ENCODE measurements at regions not wholly inside any gene's neighbourhood (a gene's known extent, or its start where the extent isn't known, plus 50 kb on each side); places are given as distances from the start of the nearest gene placed in this dataset.
"Not testable (repeated sequence)": the region's sequence is repeated elsewhere in the genome, so short reads cannot be mapped to it uniquely, and the experiment has no call there.

DNA sequence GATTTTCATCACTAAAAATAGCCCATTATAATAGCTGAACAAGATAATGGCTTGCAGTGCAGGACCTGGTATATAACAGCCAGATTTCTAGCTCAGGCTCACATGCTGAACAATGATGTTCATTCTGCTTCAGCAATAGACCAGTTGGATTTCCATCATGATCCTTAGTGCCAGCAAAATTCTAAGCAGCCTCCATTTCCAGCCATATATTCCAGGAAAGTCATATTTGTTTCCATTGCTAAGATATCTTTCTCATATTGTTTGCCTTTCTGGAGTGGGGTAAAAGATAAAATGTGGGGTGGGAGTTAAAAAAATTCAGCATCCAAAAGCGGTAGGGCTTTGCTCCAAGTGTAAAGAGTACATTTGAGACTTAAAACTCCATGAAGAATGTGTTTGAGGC, 2344.1 kb downstream of the PCDH7 start:
- no peak for DNase-seq

DNA sequence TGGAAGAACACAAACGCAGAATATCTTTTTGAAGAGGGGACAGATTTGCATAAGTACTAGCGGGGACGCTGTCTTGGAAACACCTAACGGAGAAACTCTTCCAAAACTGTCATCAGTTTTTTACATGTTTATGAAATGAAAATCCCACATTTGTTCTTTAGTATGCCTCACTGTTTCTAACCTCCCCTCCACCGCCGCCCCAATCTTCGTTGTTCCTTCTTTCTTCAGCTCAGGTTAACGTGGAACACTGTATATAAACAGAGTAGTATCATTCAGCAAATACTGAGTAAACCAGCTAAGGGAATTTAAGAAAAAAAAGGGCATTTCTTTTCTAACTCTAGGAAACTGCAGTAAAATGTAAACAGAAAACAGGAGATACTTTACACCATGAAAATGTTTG, 2345.6 kb downstream of the PCDH7 start:
- no peak for DNase-seq

DNA sequence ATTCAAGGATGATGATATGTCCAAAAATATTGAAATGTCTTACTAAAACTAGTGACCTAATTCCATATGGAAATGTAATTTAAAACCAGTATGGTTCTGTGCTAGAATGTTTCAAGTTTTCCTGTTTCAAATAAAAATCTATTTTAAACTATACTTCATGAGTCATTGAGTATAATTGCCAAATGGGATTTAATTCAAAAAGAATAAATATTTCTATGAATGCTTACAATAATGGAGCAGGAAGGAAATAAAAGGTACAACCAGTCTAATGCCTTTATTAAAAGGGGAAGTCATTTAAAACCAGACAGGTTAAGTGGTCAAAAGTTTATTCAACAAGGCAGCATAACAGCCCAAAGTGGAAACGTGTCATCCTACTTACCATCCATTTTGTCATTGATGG, 2347.1 kb downstream of the PCDH7 start:
- DNase-seq = no peak

DNA sequence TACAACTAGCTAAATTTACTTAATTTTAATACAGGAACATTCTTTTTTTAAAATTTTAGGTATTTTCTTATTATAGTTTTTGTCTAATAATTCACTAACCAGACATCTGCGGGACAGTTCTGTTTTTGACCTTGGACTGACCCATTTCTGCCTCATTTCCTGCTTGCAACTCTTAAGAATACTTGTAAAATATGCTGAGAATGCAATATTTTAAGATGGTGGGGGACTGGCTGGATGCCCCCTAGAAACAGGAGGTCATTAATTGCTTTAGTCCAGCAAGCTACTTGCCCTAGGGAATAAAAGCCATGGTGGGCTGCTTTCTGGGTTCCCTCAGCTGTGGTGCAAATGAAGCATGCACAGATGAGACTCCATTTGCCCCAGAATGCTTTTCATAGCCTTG, 2348.4 kb downstream of the PCDH7 start:
- no peak for DNase-seq

DNA sequence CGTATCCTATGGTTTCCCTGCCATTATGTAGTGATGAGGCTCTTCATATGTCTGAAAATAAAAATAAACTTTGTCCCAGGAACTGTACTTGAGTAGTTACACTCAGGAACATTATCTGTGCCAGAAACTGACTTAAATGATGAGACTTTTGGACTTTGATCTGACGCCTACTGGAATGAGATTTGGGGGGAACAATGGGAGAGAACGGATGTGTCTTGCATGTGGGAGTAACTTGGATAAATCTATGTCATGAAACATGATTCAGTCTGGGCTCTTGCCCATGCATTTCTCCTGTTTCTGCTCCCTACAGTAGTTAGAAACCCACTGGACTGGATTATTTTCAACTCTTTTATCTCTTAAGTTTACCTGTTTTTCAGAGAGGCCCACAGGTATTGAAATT, 2351.4 kb downstream of the PCDH7 start:
- no peak for DNase-seq

DNA sequence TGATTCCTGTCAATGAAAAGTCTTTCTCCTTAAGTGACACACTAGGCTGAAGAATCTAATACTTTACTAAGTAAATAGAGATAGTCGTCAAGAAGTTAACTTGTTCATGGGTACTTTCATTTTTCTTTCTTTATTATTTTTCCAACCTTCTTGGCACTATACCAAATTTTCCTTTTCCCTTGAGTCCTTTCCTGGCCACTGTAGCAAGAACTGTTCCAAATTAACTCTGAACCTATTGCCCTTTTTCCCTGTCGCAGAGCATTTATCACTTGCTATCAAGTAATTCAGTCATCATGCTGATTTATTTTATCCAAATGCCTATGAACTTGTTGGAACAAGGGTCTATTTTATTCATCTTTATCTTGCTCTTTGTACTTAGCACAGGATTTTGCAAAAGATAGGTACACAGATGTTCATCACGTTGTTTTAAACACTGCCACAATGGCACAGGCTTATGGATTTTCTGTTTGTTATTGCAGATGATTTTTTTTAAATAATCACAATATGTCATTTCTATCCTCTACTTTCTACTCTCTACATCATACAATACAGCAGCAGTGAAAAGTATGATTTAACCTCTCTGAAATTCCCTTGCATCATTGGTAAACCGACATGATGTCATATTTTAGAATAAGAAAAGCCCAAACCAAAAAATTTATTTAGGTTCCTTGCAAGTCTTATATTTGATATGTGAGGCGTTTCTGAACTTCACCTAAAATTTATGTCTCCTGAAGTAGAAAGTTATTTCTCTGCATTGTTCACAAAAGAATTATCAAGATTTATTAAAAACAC, 2352.3 kb downstream of the PCDH7 start:
- no peak for DNase-seq

DNA sequence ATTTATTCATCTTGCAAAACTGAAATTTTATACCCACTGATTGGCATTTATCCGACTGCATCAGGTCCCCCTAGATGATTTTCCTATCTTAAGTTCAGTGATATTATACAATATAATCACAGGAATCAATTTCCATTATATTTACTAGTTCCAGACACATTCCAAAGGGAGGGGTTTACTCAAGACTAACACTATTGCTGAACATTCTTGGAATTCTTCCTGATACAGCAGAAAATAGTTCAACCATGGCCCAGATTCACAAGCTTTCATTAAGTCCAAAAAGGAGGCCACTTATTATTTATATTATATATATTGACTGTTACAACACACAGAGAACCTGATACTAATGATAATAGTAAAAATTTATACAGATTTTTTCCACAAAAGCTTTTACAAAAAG, 2353.6 kb downstream of the PCDH7 start:
- DNase-seq = no peak

DNA sequence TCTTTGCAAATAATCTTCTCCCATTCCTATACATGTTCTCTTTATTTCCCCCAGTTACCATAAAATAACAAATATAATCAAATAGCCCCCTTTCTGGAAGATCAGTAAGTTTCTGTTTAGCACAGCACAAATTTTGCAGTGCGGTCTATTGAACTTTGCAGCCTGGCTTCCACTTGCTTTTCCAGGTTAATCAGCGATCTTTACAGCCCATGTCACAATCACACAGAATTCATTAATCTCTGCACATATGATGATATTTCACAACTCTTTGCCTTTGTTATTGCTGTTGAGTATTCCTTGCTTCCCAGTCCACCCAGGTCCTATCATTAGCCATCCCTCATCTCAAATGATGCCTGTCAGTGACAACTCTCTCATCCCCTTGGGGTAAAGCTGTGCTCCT, 2358.0 kb downstream of the PCDH7 start:
- DNase-seq = no peak

DNA sequence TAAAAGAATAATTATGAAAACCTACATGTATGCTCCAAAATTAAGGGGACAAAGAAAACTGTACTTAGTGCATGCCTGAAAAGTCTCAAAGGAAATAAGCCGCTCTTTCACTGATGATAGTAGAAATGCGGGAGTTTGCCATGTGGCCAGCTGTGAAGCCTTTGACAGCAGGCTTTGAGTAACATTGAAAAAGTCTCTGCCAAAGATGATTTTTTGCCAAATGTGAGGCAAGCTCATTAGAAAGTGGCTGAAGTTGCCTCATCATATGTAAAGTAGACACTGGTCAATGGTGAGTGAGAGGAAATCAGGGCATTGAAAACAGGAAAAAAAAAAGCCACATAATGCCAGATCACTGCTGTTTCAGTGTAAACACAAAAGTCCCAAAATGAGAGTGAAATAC, 2360.1 kb downstream of the PCDH7 start:
- DNase-seq = no peak

DNA sequence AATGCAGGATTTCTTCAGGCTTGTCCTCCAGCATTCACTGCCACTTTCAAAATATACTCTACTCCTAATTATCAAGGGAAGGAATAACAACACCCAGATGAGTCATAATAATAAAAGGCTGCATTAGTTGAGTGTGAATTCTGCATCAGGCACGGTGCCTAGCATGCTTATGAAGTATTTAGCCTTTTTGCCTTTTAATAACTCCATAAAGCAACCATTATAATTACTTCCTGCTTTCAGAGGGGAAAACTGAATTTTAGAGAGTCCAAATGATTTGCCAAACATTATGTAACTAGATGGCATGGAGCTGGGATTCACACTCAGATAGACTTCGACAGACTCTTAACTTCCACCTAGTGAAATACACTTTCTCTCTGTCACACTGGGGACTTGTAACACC, 2365.5 kb downstream of the PCDH7 start:
- no peak for DNase-seq

DNA sequence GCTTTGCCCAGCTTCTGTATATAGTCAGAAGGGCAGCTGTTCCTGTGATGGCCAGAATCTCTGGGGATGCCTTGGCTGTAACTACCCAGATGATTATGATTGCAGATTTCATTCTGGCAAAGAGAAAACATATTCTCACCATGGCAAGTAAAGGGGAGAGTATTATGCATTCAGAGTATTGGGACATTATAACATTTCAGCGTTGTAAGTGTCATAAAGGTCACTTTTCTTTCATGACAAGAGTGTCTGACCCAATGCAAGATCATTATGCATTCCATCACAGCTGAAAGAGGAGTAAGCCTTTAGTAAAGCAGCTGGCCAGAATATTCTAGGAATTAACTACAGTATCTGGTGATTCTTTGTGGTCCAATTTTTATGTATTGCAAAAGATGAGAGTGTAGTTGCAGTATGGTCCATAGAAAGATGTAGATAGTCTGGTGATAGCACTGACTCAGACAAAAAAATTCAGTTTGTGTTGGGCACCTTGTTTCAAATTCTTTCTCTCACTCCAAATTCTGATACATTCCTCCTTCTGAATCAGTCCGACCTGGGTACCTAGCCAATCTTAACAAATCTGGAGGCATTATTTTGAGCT, 2366.3 kb downstream of the PCDH7 start:
- DNase-seq = no peak

DNA sequence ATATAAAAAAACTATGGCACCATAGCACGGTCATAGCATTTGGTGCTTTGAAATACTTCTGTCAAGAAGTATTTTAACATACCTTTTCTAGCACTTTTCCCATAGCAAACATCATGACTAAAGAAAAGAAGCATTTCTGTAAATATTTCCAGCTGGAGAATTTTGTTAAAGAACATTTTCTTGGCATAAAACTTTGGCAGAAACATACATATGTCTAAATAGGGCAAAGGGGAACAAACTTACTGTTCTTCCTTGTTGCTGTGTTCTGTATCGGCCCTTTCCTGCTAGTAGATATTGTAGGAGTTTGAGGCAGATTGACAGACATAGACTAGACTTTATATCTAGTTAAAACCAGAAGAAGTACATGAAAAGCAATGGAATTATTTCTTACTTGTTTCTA, 2368.5 kb downstream of the PCDH7 start:
- no peak for DNase-seq

DNA sequence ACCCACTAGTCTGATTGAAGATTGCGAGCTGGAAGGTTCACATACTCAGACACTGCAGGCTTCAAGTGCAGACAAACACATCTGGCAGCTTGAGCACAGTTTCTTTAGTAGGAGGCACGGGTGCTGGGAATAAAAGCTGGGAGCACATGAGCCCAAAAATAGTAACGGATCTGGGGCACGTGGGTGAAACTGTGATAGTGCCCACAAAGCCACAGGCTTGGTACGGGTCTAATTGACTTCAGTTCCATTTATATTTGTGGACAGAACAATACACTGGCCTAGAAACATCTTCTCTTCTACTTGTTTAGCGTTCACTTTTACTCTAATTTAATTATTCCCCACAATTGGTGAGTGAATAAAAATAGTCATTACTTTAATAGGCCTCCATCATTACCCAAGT, 2370.7 kb downstream of the PCDH7 start:
- DNase-seq = no peak

DNA sequence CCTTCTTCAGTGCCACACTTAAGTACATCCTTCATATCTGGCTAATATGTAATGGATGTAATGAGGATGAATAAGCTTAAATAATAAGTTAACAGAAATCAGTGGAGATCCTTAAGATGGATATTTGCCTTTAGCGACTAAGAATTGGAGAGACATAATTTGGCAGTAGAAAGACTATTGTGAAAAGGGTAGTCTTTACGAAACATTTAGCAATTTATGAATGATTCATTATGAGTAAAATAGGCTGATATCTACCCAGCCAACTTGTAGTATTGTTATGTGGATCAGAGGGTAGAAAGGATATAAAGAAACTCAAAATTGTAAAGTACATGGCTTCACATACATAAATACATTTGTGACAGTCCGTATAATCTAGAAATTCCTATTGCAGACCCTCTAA, 2371.8 kb downstream of the PCDH7 start:
- DNase-seq = no peak

DNA sequence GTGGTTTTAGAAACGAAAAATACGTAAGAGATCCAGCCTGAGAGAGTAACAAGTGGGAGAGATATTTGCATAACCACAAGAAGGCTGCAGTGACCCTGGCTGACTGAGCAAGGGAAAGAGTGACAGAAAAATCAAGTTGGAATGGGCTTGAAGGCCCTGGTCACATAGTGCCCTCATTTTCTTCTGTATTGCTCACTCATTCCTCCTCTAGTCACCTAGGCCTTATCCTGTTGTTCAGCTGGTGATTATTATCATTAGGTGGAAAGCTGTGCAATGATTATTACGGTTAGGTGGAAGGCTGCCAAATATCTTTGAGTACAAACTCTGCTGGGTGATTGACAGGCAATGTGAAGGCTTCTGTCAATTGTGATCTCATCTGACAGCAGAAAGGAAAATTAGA, 2384.1 kb downstream of the PCDH7 start:
- DNase-seq = no peak

DNA sequence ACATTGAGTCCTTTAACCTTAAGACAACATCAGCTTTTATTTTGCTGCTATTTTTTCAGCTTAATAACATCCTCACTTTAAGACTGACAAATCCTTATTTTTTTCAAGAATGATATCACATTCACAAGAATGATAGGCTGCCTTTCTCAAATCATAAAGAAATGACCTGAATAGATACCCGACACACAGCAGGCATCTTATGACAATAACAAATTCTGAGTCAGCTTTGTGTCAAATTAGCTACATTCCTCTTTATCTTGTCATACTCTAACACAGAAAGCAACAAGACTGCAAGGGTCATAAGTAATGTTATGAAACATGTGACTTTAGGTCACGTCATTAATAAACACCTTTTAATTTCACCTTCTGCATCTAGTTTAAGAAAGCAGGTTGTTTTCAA, 2387.6 kb downstream of the PCDH7 start:
- DNase-seq = no peak

DNA sequence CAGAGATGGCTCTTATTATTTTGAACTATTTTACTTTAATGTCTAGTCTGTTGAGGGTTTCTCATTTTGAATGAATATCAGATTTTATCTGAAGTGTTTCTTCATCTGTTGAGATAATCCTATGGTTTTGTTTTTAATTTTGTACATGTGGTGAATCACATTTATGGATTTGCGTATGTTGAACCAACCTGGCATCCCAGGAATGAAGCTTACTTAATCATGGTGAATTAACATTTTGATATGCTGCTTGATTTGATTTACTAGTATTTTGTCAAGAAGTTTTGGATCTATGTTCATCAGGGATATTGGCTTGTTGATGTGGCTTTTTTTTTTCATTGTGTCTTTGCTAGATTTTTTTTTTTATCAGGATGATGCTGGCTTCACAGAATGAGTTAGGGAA, 2390.9 kb downstream of the PCDH7 start:
- no peak for DNase-seq

DNA sequence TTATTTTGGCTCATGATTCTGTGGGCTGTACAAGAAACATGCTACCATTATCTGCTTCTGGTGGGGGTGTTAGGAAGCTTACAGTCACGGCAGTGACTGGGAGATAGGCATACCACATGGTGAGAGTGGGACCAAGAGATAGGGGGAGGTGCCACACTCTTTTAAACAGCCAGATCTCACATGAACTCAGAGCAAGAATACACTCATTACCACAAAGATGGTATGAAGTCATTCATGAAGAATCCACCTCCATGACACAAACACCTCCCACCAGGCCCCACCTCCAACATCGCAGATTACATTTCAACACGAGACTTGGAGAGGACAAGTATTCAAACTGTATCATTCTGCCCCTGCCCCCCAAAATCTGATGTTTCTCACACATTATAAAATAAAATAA, 2396.7 kb downstream of the PCDH7 start:
- no peak for DNase-seq

DNA sequence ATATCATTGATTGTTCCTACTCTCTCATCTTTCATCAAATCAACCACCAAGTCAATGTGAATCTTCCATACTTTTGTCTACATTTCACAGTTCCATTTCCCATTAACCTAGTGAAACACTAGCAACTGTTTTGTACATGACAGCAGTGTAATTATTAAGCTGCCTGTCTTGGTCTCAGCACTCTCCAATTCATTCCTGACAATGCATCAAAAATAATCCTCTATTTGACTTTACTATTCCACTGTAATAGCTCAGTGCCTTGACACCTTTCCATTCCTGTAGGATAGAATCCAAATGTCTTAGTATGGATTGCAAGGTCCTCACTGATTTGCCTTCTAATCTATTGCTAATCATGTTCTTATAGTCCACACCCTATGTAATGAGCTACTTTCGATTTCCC, 2405.8 kb downstream of the PCDH7 start:
- no peak for DNase-seq

DNA sequence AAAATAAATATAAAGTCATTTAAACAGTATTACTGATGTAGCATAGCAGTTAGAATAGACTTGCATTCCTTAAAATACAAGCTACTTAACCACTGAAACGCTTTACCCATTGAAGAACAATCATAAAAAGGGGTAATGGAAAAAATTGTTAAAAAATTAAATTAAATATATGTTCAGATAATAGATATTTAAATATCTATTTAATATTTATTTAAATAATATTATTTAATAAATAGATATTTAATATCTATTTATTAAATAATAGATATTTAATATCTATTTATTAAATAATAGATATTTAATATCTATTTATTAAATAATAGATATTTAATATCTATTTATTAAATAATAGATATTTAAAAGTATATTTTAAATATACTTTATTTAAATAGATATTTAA, 2410.5 kb downstream of the PCDH7 start:
- DNase-seq = not testable (repeated sequence)

DNA sequence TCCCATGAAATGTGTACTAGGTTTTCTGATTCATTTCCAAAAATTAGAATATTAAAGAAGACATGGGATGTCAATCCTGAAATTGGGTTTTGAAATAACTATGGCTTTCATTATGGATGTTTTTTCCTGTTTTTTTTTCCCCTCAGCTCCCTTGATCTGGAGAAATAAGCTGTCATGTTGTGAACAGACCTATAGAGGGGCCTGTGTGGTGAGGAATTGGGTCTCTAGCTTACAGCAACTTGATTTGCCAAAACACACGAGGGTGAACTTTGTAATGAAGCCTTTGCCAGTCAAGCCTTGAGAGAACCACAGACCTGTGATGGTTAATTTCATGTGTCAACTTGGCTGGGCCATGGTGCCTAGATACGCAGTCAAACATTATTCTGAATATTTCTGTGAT, 2413.6 kb downstream of the PCDH7 start:
- DNase-seq = no peak

DNA sequence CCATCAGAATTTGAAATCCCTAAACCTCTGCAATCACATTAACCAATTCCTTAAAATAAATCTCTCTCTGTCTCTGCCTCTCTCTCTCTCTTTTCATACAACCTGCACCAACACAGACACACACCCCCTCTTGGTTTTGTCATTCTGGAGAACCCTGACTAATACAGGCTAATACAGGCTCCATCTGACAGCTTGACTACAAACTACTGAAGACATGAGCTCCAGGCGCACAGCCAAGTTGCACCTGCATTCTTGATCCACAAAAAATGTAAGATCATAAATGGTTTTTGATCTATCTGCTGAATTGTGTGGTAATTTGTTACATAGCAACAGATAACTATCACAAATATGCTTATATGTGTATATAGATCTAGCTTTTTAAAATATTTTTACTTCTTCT, 2414.2 kb downstream of the PCDH7 start:
- DNase-seq = peak; percentile 7

DNA sequence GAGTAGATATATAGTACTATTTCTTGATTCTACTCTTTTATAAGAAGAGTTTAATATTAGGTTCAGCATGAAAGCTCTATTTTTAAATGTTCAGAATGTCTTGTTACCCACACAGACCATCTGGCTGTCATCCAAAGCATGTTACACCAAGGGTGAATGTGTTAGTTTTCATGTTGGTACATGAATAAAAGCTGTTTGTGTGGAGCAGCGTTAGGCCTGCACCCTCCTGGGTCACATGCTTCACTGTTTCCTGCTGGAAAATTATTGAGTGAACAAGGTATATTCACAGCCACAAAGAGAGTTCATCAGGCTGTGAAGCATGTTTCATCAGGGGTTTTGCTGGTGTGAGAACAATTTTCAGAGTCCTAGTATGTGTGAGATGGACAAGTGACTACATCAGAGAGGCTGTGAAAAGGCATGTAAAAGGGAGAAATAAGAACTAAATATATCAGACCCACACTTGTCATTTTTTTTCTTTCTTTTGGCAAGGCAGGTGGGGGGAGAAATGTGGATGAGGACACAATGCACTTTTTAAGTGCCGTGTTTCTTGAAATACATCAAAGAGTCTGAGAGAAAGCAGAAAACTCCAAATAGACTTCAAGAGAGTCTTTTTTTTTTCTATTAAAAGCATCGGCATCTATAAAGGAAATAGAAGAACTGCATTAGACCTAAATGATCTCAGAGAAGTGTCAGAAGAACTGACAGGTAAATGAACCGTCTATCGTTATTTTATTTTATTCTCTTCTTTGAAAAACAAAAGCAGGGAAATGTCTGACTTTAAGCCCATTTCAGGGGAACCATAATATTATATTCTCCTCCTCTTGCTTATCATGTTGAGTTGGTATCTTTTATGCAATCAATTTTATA, 2429.7 kb downstream of the PCDH7 start:
- no peak for DNase-seq

DNA sequence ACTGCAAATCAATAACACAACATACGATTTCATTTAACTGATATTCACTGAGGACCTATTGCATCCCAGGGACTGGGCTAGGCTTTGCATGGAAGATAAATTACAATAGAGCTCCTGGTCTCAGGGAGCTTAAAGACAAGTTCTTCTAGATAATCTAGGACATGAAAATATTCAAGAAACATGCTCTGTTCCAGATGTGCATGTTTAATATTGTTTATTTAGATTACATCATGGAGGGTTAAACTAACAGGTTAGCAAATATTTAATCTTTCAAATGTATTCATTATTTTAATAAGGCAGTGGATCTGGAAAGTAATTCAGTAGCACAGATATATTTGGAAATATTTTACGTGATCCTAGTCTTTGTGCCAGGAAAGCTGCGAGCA, 2430.3 kb downstream of the PCDH7 start:
- no peak for DNase-seq
